ENCODE measurements at regions not wholly inside any gene's neighbourhood (a gene's known extent, or its start where the extent isn't known, plus 50 kb on each side); places are given as distances from the start of the nearest gene placed in this dataset.

DNA sequence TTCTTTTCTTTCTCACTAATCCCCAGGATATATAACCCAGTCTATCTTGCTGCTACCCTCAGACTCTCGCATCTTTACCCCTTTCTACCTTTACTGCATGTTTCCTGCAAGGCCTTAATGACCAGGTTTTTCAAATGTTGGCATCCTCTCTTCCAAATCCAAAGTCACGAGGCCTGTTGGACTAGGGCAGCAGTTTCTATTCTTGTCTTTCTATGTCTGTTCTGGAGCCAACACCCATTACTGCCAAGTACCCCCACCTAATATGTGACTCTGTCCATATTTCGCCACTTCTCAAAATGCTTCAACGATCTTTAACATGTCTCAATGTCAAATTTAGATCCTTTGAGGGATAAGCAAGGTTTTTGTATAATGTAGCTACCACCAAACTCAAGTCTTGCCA, 443.4 kb downstream of the BMP2 start:
- TF ChIP-seq LEF1 (IDR thresholded peaks at IDR 0.05; ENCODE audit: borderline replicate concordance) (no peak), L3MBTL2 (conservative IDR thresholded peaks at IDR 0.05) (no peak), ELF4 (IDR thresholded peaks at IDR 0.05) (no peak), FOXK2 (IDR thresholded peaks at IDR 0.05) (no peak), TARDBP (IDR thresholded peaks at IDR 0.05) (no peak), BHLHE40 (IDR thresholded peaks at IDR 0.05; ENCODE audit: borderline replicate concordance) (no peak), FOXM1 (IDR thresholded peaks at IDR 0.05; ENCODE audit: borderline replicate concordance) (no peak), NFRKB (IDR thresholded peaks at IDR 0.05) (no peak), ARNT (IDR thresholded peaks at IDR 0.05) (no peak), SUZ12 (IDR thresholded peaks at IDR 0.05) (no peak)
